HTR-8/SVneo (cell line): ENCODE measurements at regions not wholly inside any gene's neighbourhood (a gene's known extent, or its start where the extent isn't known, plus 50 kb on each side); places are given as distances from the start of the nearest gene placed in this dataset.

Source experiments
- DNase-seq: peaks from one replicate; pipeline ENCODE4 v3.0.0; 2011; ENCODE audit warnings: low spot score, mixed read lengths; ENCODE audit not compliant: insufficient read length
- FAIRE-seq: peaks from 2 replicates; lab custom pipeline; 2011; peaks lifted over from hg19 to GRCh38; lab: Jason Lieb, UNC

- DNase-seq = no peak
- no peak for FAIRE-seq
Observed at GRCh38 chr7:55644567-55644966, 72.3 kb upstream of the VOPP1 start.

- no peak for FAIRE-seq
- no peak for DNase-seq
Observed at GRCh38 chr7:55642266-55642665, 70.0 kb upstream of the VOPP1 start.

GRCh38 chr7:55641811-55642210 lies 69.5 kb upstream of the VOPP1 start:
- DNase-seq = no peak

GRCh38 chr7:55641273-55641691 lies 69.0 kb upstream of the VOPP1 start:
- FAIRE-seq (peak; percentile 97), DNase-seq (peak; percentile 59)

More at GRCh38 chr7:55641811-55642210, 69.5 kb upstream of the VOPP1 start:
- FAIRE-seq = no peak

- DNase-seq (no peak), FAIRE-seq (no peak)
Observed at GRCh38 chr7:55639640-55640039, 67.3 kb upstream of the VOPP1 start.

GRCh38 chr7:55629051-55629677 lies 56.9 kb upstream of the VOPP1 start:
- no peak for FAIRE-seq
- DNase-seq = no peak

GRCh38 chr7:55624813-55625212 lies 52.5 kb upstream of the VOPP1 start:
- DNase-seq (no peak), FAIRE-seq (no peak)

GRCh38 chr7:55623617-55624016 lies 51.3 kb upstream of the VOPP1 start:
- DNase-seq (no peak), FAIRE-seq (no peak)

GRCh38 chr7:55622241-55622640 lies 49.9 kb upstream of the VOPP1 start:
- DNase-seq (no peak), FAIRE-seq (no peak)
